DND-41 (cell line): ENCODE measurements at regions not wholly inside any gene's neighbourhood (a gene's known extent, or its start where the extent isn't known, plus 50 kb on each side); places are given as distances from the start of the nearest gene placed in this dataset.
"Not testable (repeated sequence)": the region's sequence is repeated elsewhere in the genome, so short reads cannot be mapped to it uniquely, and the experiment has no call there.

ENCODE experiments used
- ATAC-seq: fragments of 200-7000 bp; cut with Tn5 transposase; 3 replicates; pipeline ENCODE4 v1.9.1; 2021; ENCODE audit warnings: low read depth; ENCODE audit not compliant: insufficient read depth
- DNase-seq: peaks from one replicate; pipeline ENCODE4 v3.0.0-alpha.2; 2020
- H2AFZ ChIP-seq: 2 replicates; pipeline ENCODE4 v1.6.0; 2012; ENCODE audit warnings: low read depth, low read length
- H3K27ac ChIP-seq: 2 replicates; pipeline ENCODE4 v1.5.1; 2012; ENCODE audit warnings: low read length, inconsistent platforms
- H3K27me3 ChIP-seq: fragments of 200-600 bp; sonication (generic); 2 replicates; pipeline ENCODE4 v1.6.0; 2012; ENCODE audit warnings: low read length, mild to moderate bottlenecking, inconsistent platforms; ENCODE audit not compliant: insufficient read depth, poor library complexity
- H3K36me3 ChIP-seq: 2 replicates; pipeline ENCODE4 v1.5.1; 2012; ENCODE audit warnings: low read length, inconsistent platforms; ENCODE audit not compliant: insufficient read depth
- H3K4me1 ChIP-seq: 2 replicates; pipeline ENCODE4 v1.5.1; 2012; ENCODE audit warnings: mild to moderate bottlenecking, low read length; ENCODE audit not compliant: insufficient read depth
- H3K4me2 ChIP-seq: 2 replicates; pipeline ENCODE4 v1.6.0; 2012; ENCODE audit warnings: mild to moderate bottlenecking, moderate library complexity, low read length, inconsistent platforms; ENCODE audit not compliant: insufficient read depth
- H3K4me3 ChIP-seq, 2 experiments: fragments of 200-600 bp in 1 of 2; shearing (Covaris generic) in 1 of 2; 2 replicates each; pipeline ENCODE4 v1.5.1; 2012 to 2016; ENCODE audit warnings: inconsistent platforms in 2 of 2, low read length in 2 of 2, mild to moderate bottlenecking in 2 of 2, low read depth in 1 of 2, moderate library complexity in 1 of 2
- H3K79me2 ChIP-seq: 2 replicates; pipeline ENCODE4 v1.6.0; 2012; ENCODE audit warnings: low read length, inconsistent platforms; ENCODE audit not compliant: insufficient read depth
- H3K9ac ChIP-seq: 2 replicates; pipeline ENCODE4 v1.6.0; 2012; ENCODE audit warnings: low read depth, mild to moderate bottlenecking, inconsistent platforms, low read length, moderate library complexity
- H3K9me3 ChIP-seq: 2 replicates; pipeline ENCODE4 v1.5.1; 2012; ENCODE audit warnings: low read length, moderate library complexity, mild to moderate bottlenecking, inconsistent platforms; ENCODE audit not compliant: insufficient read depth, severe bottlenecking
- H4K20me1 ChIP-seq: 2 replicates; pipeline ENCODE4 v1.6.0; 2012; ENCODE audit warnings: low read length; ENCODE audit not compliant: insufficient read depth
- EZH2 ChIP-seq: IDR thresholded peaks from 3 replicates; pipeline ENCODE4 v1.6.1; 2012; ENCODE audit warnings: borderline replicate concordance, low read depth, mild to moderate bottlenecking, moderate library complexity, low read length, inconsistent platforms; ENCODE audit not compliant: severe bottlenecking
- TF ChIP-seq, protein P1 (sequence below): IDR thresholded peaks from 2 replicates; pipeline ENCODE4 v1.5.1; 2012; ENCODE audit warnings: borderline replicate concordance, low read length, moderate library complexity, mild to moderate bottlenecking; ENCODE audit not compliant: poor library complexity, severe bottlenecking; ENCODE audit errors: extremely low read depth

DNA sequence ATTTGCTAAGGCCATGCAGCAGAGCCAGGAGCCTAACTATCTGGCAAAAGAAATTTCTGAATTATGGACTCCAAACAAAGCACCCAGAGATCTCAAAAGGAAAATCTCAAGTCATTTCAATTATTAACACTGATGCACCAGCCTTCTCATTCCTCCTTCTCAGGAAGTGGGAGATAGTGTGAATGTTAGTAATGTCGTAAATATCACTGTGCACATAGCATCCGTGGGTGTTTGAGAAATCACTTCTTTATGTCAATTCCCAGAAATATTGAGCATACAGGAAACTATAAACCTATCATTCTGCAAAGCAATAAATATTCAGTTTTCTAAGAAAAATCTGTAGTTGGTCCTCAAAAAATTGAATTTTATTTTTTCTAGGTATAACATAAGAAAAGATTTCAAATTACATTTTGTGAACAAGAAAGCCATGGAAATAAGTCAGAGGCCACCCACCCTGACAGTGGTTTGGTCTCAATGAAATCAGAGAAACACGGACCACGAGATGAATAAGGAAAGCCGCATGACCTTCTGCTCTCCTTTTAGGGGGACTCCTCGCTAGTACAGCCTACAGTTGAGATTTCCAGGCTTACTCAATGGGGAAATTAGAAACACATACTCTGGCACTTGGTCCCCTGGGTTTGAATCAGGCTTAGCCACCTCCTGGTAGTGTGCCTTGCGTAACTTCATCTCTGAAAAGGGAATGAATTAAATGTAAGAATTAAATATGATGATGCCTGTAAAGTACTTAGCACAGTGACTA lies 120.6 kb downstream of the DIRAS2 start:
- no peaks in the 10 kb centered on the region for H3K9me3 ChIP-seq
- no peak overlapping the region for H3K9ac ChIP-seq
- H3K4me1 ChIP-seq: no peaks in the 10 kb centered on the region
- no peaks in the 10 kb centered on the region for H3K36me3 ChIP-seq
- no peak overlapping the region for H3K4me2 ChIP-seq
- no peak overlapping the region for H2AFZ ChIP-seq
- ATAC-seq (no peak), DNase-seq (no peak)
- no peak for TF ChIP-seq EZH2
- TF ChIP-seq, protein P1, sequence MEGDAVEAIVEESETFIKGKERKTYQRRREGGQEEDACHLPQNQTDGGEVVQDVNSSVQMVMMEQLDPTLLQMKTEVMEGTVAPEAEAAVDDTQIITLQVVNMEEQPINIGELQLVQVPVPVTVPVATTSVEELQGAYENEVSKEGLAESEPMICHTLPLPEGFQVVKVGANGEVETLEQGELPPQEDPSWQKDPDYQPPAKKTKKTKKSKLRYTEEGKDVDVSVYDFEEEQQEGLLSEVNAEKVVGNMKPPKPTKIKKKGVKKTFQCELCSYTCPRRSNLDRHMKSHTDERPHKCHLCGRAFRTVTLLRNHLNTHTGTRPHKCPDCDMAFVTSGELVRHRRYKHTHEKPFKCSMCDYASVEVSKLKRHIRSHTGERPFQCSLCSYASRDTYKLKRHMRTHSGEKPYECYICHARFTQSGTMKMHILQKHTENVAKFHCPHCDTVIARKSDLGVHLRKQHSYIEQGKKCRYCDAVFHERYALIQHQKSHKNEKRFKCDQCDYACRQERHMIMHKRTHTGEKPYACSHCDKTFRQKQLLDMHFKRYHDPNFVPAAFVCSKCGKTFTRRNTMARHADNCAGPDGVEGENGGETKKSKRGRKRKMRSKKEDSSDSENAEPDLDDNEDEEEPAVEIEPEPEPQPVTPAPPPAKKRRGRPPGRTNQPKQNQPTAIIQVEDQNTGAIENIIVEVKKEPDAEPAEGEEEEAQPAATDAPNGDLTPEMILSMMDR: no peak
- H3K4me3 ChIP-seq: no peak overlapping the region
- H3K27ac ChIP-seq: no peak overlapping the region
- H3K27me3 ChIP-seq: peaks cover 9% of the 10 kb centered on the region
- no peaks in the 10 kb centered on the region for H3K79me2 ChIP-seq
- no peaks in the 10 kb centered on the region for H4K20me1 ChIP-seq

DNA sequence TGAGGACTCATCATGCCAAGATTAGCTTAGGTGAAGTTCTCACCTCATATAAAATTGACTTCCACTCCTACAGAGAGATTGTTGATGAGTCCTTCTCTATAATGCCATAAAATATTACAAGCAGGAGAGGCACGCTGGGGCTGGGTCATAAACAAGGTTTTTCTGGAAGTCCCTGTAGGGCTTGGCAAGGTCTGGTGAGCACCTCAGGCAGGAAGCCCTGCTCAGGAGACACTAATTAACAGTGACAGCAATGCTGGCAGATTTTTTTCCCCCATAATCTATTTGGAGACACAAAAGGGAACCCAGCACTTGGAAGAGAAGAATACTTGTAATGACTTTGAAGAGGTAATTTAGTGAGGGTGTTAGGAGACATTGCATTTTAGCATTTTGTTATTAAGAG lies 118.7 kb downstream of the DIRAS2 start:
- Histone ChIP-seq H3K4me2 (no peak overlapping the region), H3K27ac (no peak overlapping the region), H3K4me1 (no peaks in the 10 kb centered on the region), H3K36me3 (no peaks in the 10 kb centered on the region), H3K9me3 (no peaks in the 10 kb centered on the region), H3K4me3 (no peak overlapping the region), H3K9ac (no peak overlapping the region), H2AFZ (no peak overlapping the region), H3K79me2 (no peaks in the 10 kb centered on the region), H4K20me1 (no peaks in the 10 kb centered on the region), H3K27me3 (peaks cover 8% of the 10 kb centered on the region)
- TF ChIP-seq, protein P1: no peak
- no peak for DNase-seq
- no peak for ATAC-seq

DNA sequence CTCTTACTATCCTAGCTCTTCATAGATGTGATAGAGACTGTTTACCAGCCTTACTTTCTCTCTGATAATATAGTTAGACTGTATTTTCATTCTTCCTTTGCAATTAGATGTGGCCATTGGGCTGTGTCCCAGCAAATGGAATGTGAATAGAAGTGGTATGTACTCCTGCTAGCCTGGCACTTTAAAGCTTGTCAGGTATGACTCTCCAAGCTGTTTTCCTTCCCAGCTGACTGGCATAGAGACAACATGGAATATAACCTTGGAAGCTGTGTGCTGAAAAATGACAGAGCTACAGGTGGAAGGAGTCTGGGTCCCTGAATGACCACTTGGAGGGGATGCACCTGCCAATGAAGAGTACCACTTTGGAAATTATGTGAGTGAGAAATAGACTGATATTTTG lies 116.2 kb downstream of the DIRAS2 start:
- ATAC-seq: no peak
- no peak for TF ChIP-seq EZH2
- TF ChIP-seq, protein P1: no peak
- no peaks in the 10 kb centered on the region for H3K4me1 ChIP-seq
- no peak overlapping the region for H3K4me3 ChIP-seq
- H2AFZ ChIP-seq: no peak overlapping the region
- no peaks in the 10 kb centered on the region for H3K9me3 ChIP-seq
- no peak overlapping the region for H3K4me2 ChIP-seq
- no peaks in the 10 kb centered on the region for H3K79me2 ChIP-seq
- DNase-seq: no peak
- H3K9ac ChIP-seq: no peak overlapping the region
- H3K27me3 ChIP-seq: peaks cover 8% of the 10 kb centered on the region
- H3K27ac ChIP-seq: no peak overlapping the region
- H4K20me1 ChIP-seq: no peaks in the 10 kb centered on the region
- H3K36me3 ChIP-seq: no peaks in the 10 kb centered on the region

DNA sequence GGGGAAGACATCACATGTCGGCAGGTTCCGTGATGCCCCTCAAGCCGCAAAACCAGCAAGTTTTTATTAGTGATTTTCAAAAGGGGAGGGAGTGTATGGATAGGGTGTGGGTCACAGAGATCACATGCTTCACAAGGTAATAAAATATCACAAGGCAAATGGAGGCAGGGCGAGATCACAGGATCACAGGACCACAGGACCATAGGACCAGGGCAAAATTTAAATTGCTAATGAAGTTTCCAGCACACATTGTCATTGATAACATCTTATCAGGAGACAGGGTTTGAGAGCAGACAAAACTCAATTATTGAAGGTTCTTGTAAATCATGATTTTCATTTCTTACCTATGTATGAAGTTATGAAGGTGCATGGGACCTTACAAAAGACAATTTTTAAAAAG lies 106.5 kb downstream of the DIRAS2 start:
- not testable (repeated sequence) for H3K27me3 ChIP-seq, H3K79me2 ChIP-seq, ATAC-seq, H3K4me1 ChIP-seq, H3K9me3 ChIP-seq, H3K27ac ChIP-seq, H3K4me3 ChIP-seq, H3K36me3 ChIP-seq, H3K4me2 ChIP-seq, H3K9ac ChIP-seq, H2AFZ ChIP-seq, H4K20me1 ChIP-seq, DNase-seq
